WERI-Rb-1 (cell line): ENCODE measurements at regions not wholly inside any gene's neighbourhood (a gene's known extent, or its start where the extent isn't known, plus 50 kb on each side); places are given as distances from the start of the nearest gene placed in this dataset.

Experiments used
- DNase-seq: peaks from one replicate; pipeline ENCODE4 v3.0.0-alpha.2; 2020
- H3K27ac ChIP-seq: fragments of 250-450 bp; sonication (Bioruptor Pico); 2 replicates; pipeline ENCODE4 v1.5.1; 2020; ENCODE audit warnings: mild to moderate bottlenecking, moderate library complexity
- H3K27me3 ChIP-seq: fragments of 250-450 bp; sonication (Bioruptor Pico); 2 replicates; pipeline ENCODE4 v1.5.1; 2021; ENCODE audit warnings: mild to moderate bottlenecking, low read depth, moderate library complexity; ENCODE audit not compliant: insufficient read depth, severe bottlenecking
- H3K36me3 ChIP-seq: fragments of 250-450 bp; sonication (Bioruptor Pico); 2 replicates; pipeline ENCODE4 v1.5.1; 2020; ENCODE audit warnings: mild to moderate bottlenecking, moderate library complexity
- H3K4me3 ChIP-seq: 2 replicates; pipeline ENCODE4 v1.5.1; 2011; ENCODE audit warnings: low read depth, mild to moderate bottlenecking, control low read depth, low read length
- H3K9me3 ChIP-seq: fragments of 250-450 bp; sonication (Bioruptor Pico); 2 replicates; pipeline ENCODE4 v1.5.1; 2021; ENCODE audit warnings: mild to moderate bottlenecking, moderate library complexity; ENCODE audit not compliant: severe bottlenecking
- CTCF ChIP-seq: IDR thresholded peaks from 2 replicates; pipeline ENCODE4 v1.5.1; 2011; ENCODE audit warnings: low read depth, mild to moderate bottlenecking, control low read depth, inconsistent platforms, low read length

DNA sequence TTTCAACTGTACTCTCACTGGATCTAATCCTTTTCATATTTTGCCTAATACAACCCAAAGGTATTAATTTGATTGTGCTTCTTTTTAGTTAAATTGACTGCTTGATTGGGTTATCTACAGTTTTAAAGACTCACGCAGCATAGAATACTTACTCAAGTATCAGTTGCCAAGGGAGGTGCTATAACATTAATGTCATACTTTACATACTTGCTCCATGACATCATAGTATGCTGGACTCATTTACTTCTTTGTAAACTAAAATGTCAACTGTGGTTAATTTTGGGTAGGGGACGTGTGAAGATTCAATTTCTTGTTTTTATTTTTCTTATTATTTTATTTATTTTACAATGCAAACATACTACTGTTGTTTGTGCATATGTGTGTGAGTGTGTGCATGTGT is 716.2 kb upstream of the VRK2 start:
- DNase-seq: no peak
- Histone ChIP-seq H3K4me3 (no peak overlapping the region), H3K27me3 (no peaks in the 10 kb centered on the region), H3K9me3 (peaks cover 3% of the 10 kb centered on the region), H3K27ac (no peak overlapping the region), H3K36me3 (no peaks in the 10 kb centered on the region)
- TF ChIP-seq CTCF: no peak

- no peaks in the 10 kb centered on the region for H3K36me3 ChIP-seq
- DNase-seq: no peak
- no peak overlapping the region for H3K27ac ChIP-seq
- H3K27me3 ChIP-seq: no peaks in the 10 kb centered on the region
- H3K4me3 ChIP-seq: no peak overlapping the region
- no peaks in the 10 kb centered on the region for H3K9me3 ChIP-seq
- TF ChIP-seq CTCF: no peak
Observed at GRCh38 chr2:57333221-57333620, 713.4 kb upstream of the VRK2 start.

DNA sequence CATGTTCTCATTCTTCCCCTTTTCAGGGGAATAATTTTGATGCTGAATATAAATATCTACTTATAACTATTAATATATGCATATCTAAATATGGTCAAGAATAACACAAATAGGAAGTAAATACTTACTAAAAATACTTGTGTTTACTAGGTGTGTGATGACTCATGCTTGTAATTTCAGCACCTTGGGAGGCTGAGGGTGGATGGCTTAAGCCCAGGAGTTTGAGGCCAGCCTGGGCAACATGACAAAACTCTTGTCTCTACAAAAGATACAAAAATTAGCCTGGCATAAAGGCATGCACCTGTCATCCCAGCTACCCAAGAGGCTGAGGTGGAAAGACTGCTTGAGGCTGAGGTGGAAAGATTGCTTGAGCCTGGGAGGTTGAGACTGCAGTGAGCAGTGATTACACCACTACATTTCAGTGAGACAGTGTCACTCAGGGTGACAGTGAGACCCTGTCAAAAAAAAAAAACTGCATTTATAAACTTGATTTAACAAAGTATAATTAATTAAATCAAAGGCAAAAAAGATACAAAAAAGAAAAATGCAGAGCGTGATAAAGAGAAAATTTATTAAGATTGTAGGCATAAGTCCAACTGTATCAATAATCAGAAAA is 703.1 kb upstream of the VRK2 start:
- H3K27ac ChIP-seq: no peak overlapping the region
- no peak for TF ChIP-seq CTCF
- no peaks in the 10 kb centered on the region for H3K27me3 ChIP-seq
- no peaks in the 10 kb centered on the region for H3K36me3 ChIP-seq
- no peak overlapping the region for H3K4me3 ChIP-seq
- no peak for DNase-seq
- H3K9me3 ChIP-seq: no peaks in the 10 kb centered on the region

GRCh38 chr2:57368190-57368589 is 678.4 kb upstream of the VRK2 start:
- Histone ChIP-seq H3K36me3 (no peaks in the 10 kb centered on the region), H3K27ac (no peak overlapping the region), H3K4me3 (no peak overlapping the region), H3K27me3 (no peaks in the 10 kb centered on the region), H3K9me3 (no peaks in the 10 kb centered on the region)
- no peak for TF ChIP-seq CTCF
- DNase-seq: no peak

DNA sequence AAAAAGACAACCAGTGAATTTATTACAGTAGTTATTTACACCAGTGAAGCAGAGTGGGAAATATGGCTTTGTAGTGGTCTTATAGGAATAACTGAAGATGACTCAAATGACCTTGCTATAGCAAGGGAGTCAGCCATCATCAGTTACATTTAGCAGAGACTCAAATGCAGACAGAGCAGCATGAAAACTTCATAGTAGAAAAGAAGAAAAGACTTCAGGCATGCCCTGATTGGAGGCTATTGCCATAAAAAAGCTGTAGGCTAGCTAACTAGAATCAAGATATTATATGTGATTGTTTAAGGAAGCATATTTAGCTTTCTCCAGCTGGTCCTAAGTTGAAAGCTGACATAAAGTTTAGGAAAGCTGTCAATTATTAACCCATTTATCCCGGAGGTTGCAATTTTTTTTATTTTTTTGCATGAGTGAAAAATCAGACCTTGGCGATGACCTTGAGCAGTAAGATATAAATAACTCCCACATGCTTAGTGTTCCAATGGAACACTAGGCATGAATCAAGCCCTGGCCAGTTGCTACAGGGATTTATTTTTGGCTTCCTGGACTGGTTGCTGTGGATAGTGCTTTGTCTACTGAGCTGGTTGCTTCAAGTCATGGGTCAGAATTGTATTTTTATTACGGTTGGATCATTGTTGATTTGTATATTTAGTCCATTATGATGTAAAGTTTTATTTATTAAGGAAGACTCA is 675.6 kb upstream of the VRK2 start:
- Histone ChIP-seq H3K27ac (no peak overlapping the region), H3K4me3 (no peak overlapping the region), H3K36me3 (no peaks in the 10 kb centered on the region), H3K27me3 (no peaks in the 10 kb centered on the region), H3K9me3 (no peaks in the 10 kb centered on the region)
- no peak for DNase-seq
- TF ChIP-seq CTCF: no peak
